ENCODE measurements at regions not wholly inside any gene's neighbourhood (a gene's known extent, or its start where the extent isn't known, plus 50 kb on each side); places are given as distances from the start of the nearest gene placed in this dataset.

DNA sequence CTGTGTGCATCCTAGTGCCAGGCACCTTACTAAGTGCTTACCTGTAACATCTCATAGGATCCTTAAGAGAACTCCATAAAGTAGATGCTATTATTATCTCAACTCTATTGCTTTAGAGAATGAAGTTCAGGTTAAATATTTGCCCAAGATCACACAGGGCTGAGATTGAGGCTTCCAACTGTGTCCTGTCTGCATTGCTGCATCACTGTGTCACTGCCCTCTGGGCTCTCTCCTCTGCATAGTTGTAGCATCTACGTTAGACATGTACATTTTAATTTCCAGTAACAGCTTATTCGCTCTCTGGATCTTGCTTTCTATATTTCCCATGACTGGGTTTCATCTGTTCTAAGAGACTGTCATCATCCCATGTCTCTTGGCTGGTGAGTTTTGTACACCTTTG lies 63.6 kb upstream of the FZD8 start:
- no peak for FAIRE-seq

DNA sequence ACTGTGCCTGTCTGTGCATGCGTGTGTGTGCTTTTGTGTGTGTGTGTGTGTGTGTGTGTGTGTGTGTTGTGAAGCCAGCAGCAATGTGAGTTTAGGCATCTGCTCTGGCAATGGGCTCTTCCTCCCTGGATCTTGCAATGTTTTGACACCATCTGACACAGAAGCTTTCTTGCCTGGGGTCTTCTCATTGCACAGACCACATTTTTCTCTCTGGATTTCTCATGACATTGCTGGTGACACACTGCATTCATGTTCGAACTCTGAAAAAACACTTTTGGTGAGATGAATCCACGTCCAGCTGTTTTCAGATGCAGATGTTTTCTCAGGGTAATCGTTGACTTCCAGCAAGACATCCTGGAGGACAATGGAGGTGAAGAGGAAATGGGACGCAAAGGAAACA lies 63.0 kb upstream of the FZD8 start:
- no peak for FAIRE-seq

DNA sequence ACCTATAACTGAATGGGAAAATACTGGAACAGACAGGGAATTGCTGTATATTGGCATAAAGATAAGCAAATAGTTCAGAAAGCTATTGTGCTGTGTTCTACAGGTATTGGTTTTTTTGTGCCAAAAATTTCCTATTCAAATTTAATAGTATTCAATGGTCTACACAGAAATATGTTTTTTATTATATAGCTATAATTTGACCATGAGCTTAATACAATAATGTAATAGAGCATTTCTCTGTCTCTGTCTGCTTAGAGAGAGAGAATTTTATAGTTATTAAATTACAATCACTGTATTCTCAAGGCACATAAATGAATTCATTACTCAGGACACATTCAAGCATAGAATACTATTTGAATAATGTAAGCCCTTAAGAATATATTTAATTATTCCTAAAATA lies 62.3 kb upstream of the FZD8 start:
- FAIRE-seq, result no peak

DNA sequence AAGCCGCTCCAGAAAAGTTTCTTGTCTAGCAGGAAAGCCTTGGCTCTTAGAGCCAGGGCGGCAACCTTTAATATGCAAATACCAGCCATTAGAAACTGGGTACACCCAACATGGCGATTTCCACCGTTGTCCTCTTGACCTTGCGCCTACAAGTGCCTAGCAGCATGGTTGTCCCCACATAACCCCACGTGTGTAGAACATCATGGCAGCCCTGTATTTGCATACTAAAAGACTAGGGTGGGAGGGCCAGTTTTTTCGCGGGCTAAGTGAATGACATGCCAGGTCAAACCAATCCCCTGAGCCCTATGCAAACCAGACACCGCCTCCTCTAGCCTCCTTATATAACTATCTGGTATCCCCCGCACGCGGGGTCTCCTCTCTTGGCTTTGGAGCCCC lies 58.4 kb upstream of the FZD8 start:
- no peak for FAIRE-seq

DNA sequence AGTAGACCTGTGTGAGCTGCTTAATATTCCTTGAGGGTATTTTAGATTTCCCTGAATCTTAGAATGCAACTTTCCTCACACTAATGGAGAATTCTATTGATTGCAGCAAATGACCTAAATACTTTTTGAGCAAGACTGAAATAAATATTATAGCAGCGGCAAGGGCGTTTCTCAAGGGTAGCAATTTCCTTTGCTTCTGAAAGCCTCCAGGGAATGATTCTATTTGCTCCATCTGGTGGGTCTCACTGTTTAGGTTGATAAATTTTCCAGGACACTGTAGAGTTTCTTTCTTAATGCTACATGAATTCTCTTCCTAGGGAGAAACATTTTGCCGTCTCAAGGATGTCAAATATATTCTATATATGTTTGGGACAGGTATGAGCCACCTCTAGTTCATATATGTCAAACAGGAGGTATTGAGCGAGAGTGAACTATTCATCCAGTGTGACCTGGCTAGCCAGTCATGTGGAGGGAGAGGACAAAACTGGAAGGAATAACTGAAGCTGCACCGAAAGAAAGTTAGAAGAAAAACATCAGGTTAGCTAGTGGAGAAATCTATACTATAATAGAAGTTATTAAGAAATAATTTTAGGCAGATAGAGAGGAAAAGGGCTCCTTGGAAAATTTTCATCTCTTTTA lies 57.9 kb upstream of the FZD8 start:
- no peak for FAIRE-seq

DNA sequence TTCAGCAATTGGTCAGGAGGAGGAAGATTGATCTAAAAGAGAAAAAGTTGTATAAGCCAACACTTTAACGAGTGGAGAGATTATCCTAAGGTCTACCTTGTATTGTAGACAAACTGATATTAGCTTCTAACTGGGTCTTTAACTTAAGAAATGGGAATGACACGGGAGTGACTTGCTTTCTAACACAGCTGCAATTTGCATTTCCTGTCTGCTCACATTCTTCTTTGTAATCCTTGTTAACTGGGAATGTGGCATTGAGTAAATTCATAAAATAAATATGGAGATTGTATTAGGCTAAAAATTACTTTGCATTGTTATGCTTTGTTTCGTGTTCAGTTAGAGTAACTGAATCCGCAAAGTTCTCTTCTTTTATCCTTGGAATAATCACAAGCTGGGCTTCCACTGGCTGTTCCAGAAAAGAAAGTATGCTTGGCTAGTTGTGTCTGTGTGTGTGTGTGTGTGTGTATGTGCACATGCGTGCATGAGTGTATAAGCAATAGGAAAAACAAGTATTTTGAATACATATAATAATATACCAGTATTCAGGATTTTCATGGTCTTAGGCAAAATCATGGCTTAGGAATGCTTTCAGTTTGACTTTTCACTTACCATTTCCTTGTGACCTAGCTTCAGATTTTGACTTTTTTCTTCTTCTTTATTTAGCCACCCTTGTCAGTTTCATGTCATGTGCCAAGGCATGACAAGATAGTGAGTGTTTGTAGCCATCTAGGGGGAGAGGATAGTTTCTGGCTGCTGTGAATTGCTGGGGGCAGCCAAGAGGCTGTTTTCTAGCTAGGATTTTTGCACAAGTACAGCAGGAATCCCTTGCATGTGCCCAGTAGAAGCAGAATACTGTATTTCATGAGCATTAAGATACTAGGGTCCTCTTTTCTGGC lies 54.5 kb upstream of the FZD8 start:
- no peak for FAIRE-seq

DNA sequence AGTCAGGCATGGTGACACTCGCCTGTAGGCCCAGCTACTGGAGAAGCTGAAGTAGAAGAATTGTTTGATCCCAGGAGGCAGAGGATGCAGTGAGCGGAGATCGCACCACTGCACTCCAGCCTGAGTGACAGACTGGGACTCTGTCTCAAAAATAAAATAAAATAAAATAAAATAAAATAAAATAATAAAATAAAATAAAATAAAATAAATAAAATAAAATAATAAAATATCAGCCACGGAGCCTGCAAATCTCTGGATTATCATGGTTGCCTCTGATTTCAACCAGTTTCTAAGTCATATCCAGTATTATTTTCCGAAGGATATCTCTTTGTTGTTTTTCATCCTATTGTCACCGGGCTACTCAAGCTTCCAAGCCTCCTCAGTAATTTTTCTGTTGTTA lies 51.7 kb upstream of the FZD8 start:
- FAIRE-seq, result no peak
